Non-pigmented ciliary epithelial cell (primary cell): ENCODE measurements at regions not wholly inside any gene's neighbourhood (a gene's known extent, or its start where the extent isn't known, plus 50 kb on each side); places are given as distances from the start of the nearest gene placed in this dataset.

Experiments
- DNase-seq: peaks from one replicate; pipeline ENCODE4 v3.0.0-alpha.2; 2010; ENCODE audit warnings: low read depth

GRCh38 chr12:125371033-125371432 lies 305.8 kb downstream of the AACS start:
- DNase-seq, result no peak

- DNase-seq, result no peak
Observed at GRCh38 chr12:125372085-125372484, 306.9 kb downstream of the AACS start.

- DNase-seq, result no peak
Observed at GRCh38 chr12:125373375-125373774, 308.1 kb downstream of the AACS start.

GRCh38 chr12:125376422-125376821 lies 311.2 kb downstream of the AACS start:
- no peak for DNase-seq

- no peak for DNase-seq
Observed at GRCh38 chr12:125377093-125377492, 311.9 kb downstream of the AACS start.

GRCh38 chr12:125381373-125381772 lies 316.1 kb downstream of the AACS start:
- DNase-seq, result no peak

- no peak for DNase-seq
Observed at GRCh38 chr12:125382926-125383325, 317.7 kb downstream of the AACS start.

GRCh38 chr12:125386652-125387051 lies 321.4 kb downstream of the AACS start:
- DNase-seq, result no peak

GRCh38 chr12:125387206-125387605 lies 322.0 kb downstream of the AACS start:
- no peak for DNase-seq

GRCh38 chr12:125389061-125389697 lies 323.9 kb downstream of the AACS start:
- DNase-seq, result no peak

- no peak for DNase-seq
Observed at GRCh38 chr12:125393569-125393968, 328.3 kb downstream of the AACS start.

GRCh38 chr12:125395583-125396215 lies 330.5 kb downstream of the AACS start:
- DNase-seq, result no peak

- DNase-seq, result no peak
Observed at GRCh38 chr12:125399489-125399888, 334.3 kb downstream of the AACS start.

GRCh38 chr12:125402874-125403789 lies 337.9 kb downstream of the AACS start:
- DNase-seq, result no peak

- no peak for DNase-seq
Observed at GRCh38 chr12:125403843-125404242, 338.6 kb downstream of the AACS start.

GRCh38 chr12:125406131-125406530 lies 340.9 kb downstream of the AACS start:
- DNase-seq, result no peak

- no peak for DNase-seq
Observed at GRCh38 chr12:125408718-125409117, 343.5 kb downstream of the AACS start.

- no peak for DNase-seq
Observed at GRCh38 chr12:125412506-125412905, 347.3 kb downstream of the AACS start.

GRCh38 chr12:125417446-125417845 lies 352.2 kb downstream of the AACS start:
- DNase-seq, result no peak

- DNase-seq, result no peak
Observed at GRCh38 chr12:125418902-125419564, 353.8 kb downstream of the AACS start.

- no peak for DNase-seq
Observed at GRCh38 chr12:125424909-125425308, 359.7 kb downstream of the AACS start.

- no peak for DNase-seq
Observed at GRCh38 chr12:125431516-125431915, 366.3 kb downstream of the AACS start.
